Epithelial cell of esophagus (primary cell): ENCODE measurements at regions not wholly inside any gene's neighbourhood (a gene's known extent, or its start where the extent isn't known, plus 50 kb on each side); places are given as distances from the start of the nearest gene placed in this dataset.
A peak's percentile ranks its signal among the peaks of the same experiment; 100 is the strongest.
"Not testable (repeated sequence)": the region's sequence is repeated elsewhere in the genome, so short reads cannot be mapped to it uniquely, and the experiment has no call there.

Source experiments
- DNase-seq: peaks from one replicate; pipeline ENCODE4 v3.0.0; 2010; ENCODE audit warnings: low read depth
- H3K4me3 ChIP-seq: 2 replicates; pipeline ENCODE4 v1.5.1; 2011; ENCODE audit warnings: mild to moderate bottlenecking, low read length, control low read depth
- TF ChIP-seq, protein P1 (sequence below): IDR thresholded peaks from 2 replicates; pipeline ENCODE4 v1.5.1; 2011; ENCODE audit warnings: low read depth, mild to moderate bottlenecking, low read length, control low read depth, inconsistent platforms; ENCODE audit not compliant: insufficient read depth; ENCODE audit errors: missing control alignments

DNA sequence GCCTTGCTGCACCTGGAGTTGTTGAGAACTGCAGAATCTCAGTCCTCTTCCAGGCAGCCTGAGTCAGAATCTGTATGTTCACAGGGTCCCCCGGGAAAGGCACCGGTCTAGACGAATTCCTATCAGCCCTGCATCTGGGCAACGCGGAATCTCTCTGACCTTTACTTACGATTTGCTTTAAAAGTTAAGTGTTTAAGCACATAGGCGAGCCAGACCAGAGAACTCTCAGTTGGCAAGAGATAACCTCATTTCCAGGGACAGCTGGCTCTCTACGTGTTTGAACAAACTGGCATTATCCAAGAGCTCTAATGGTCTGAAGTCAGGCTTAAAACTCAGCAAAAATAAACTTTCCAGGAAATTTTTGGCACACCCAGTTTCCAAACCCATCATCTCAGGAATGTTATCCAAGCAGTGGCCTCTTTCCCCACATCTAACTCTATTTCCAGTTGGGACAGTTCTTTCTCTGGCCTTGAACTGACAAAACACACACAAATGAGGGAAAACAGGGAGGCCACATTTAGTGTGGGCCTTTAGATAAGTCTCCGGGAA is 53.4 kb downstream of the HES1 start:
- TF ChIP-seq, protein P1, sequence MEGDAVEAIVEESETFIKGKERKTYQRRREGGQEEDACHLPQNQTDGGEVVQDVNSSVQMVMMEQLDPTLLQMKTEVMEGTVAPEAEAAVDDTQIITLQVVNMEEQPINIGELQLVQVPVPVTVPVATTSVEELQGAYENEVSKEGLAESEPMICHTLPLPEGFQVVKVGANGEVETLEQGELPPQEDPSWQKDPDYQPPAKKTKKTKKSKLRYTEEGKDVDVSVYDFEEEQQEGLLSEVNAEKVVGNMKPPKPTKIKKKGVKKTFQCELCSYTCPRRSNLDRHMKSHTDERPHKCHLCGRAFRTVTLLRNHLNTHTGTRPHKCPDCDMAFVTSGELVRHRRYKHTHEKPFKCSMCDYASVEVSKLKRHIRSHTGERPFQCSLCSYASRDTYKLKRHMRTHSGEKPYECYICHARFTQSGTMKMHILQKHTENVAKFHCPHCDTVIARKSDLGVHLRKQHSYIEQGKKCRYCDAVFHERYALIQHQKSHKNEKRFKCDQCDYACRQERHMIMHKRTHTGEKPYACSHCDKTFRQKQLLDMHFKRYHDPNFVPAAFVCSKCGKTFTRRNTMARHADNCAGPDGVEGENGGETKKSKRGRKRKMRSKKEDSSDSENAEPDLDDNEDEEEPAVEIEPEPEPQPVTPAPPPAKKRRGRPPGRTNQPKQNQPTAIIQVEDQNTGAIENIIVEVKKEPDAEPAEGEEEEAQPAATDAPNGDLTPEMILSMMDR, result no peak
- no peak overlapping the region for H3K4me3 ChIP-seq
- DNase-seq, result no peak

DNA sequence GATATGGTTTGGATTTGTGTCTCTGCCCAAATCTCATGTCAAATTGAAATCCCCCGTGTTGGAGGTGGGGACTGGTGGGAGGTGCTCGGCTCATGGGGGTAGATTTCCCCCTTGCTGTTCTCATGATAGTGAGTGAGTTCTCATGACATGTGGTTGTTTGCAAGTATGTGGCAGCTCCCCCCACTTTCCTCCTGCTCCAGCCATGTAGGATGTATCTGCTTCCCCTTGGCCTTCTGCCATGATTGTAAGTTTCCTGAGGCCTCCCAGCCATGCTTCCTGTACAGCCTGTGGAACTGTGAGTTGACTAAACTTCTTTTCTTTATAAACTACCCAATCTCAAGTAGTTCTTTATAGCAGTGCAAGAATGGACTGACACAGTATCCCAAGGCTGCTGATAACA is 55.9 kb downstream of the HES1 start:
- not testable (repeated sequence) for H3K4me3 ChIP-seq, DNase-seq

DNA sequence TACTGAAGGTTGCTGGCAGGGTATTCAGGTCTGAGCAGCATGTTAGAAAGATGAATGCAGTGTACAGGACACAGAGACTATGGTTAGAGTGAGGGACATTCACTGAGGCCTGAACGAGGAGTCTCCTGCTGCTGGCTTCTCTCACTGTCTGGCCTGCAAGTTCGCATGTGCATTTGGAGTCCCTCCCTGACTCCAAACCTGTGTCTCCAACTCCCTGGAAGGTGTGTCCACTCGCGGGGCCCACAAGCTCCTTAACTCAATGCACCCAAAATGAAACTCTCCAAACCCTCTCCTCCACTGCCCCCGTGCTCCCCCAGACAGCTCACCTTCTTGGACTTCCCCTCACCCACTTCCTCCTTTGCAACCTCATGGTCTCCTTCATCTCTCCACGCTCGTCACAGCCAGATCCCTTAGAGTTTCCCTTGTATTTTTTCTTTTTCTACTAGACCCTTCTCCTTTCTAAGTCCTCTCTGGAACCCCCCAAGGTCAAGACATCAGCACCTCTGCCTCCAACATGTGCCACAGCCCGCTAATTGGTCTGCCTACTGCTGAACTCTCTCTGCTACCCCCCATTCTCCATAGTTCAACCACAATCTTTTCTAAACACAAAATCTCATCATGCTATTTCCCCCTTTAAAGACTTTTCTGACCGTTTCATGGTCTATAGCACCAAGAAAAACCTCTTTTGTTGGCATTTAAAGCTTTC is 58.3 kb downstream of the HES1 start:
- no peak overlapping the region for H3K4me3 ChIP-seq
- no peak for DNase-seq
- TF ChIP-seq, protein P1, result no peak

DNA sequence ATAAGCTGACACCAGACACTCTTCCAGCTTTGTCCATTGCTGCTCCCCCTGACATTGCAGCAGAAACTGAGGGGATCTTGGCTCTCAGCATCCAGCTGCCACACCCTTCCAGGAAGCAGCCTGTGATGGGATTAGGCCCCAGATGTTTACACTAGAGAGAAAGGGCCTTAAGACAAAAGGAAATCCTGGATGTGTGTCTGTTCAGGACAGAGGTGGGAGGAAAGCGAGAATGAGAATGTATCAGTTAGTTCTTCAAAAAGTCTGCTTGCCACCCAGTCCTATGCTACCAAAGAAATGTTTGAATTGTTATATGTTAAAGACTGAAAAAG is 58.8 kb downstream of the HES1 start:
- no peak for DNase-seq
- H3K4me3 ChIP-seq, result no peak overlapping the region
- TF ChIP-seq, protein P1, result no peak

DNA sequence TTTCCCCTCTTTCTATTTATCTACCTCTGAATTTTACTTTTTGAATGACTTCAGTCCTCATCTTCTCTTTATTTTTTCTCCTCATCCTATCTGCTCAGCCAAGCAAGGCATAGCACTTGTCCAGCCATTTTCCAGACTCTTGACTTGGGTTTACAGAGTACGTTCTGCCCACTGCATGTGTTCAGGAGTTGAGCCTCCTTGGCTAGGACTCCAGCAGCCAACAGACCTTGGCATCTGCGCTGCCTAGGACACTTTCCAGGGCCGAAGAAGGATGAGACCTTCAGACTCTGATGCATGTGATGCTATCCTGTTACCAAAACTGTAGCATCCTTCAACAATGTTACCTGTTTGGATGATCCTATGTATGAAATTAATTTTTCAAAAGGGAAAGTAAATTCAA is 59.7 kb downstream of the HES1 start:
- no peak for DNase-seq
- TF ChIP-seq, protein P1, result no peak
- no peak overlapping the region for H3K4me3 ChIP-seq

DNA sequence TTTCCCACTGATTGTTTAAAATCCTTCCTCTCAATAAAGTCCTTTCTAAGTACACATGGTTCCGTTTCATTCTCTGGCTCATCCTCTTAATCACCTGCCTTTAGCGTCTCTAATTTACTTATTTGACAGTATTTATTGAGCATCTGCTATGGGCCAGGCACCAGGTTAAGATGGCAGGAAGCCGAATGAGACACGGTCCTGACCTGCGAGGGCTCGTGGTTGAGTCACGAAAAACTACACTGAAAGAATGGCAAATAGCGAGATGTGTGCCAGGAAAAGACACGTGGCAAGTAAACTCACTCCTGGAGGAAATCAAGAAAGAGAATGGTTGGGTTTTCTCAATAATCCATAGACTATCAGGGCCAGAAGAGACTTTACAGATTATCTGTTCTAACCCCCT is 60.9 kb downstream of the HES1 start:
- peak; percentile 42 for DNase-seq

DNA sequence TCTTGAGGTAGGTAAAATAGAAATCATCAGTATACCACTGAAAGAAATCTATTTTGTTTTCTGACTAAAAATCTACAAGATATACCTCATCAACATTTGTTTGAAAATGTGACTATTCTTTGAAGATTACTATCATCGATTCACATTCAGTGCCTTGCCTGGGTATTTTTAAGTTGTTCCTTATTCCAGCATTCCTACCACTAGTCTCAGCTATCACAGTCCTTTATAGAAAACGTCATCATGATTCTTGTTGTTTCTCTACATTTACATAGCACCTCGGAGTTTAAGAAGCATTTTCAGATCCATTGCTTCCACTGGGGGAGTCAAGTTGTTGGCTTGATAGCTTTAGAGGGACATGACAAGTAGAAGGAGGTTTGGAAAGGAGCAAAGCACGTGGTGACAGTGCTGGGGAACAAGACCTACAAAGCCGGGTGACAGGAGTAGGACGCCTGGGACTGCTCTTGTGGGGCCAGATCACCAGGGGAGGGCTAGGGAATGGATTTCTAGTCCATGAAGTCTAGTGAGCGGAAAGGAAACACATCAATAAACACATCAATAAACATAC is 61.5 kb downstream of the HES1 start:
- no peak for DNase-seq
- TF ChIP-seq, protein P1, result no peak
- H3K4me3 ChIP-seq, result no peak overlapping the region

More for the DNA sequence above, 60.9 kb downstream of the HES1 start:
- H3K4me3 ChIP-seq, result no peak overlapping the region
- TF ChIP-seq, protein P1, result no peak
